ENCODE measurements at regions not wholly inside any gene's neighbourhood (a gene's known extent, or its start where the extent isn't known, plus 50 kb on each side); places are given as distances from the start of the nearest gene placed in this dataset.

- no peaks in the 10 kb centered on the region for H3K36me3 ChIP-seq (ENCODE audit: control insufficient read depth, low read length)
- H3K4me2 ChIP-seq (ENCODE audit: low read length): no peak overlapping the region
- no peak overlapping the region for H3K27ac ChIP-seq (ENCODE audit: low read depth, low read length)
Observed at GRCh38 chr3:18062657-18063025, 320.2 kb upstream of the TBC1D5 start.

GRCh38 chr3:18061737-18062656 lies 319.6 kb upstream of the TBC1D5 start:
- Histone ChIP-seq H3F3A (ENCODE audit: control insufficient read depth, insufficient read depth) (no peaks in the 10 kb centered on the region), H3K4me1 (ENCODE audit: control insufficient read depth, low read length) (no peaks in the 10 kb centered on the region), H3K9me3 (ENCODE audit: control insufficient read depth, insufficient read depth, low read length) (0 out of 2 replicates have a peak, but pooled peaks cover 3% of the 10 kb centered on the region), H3K27me3 (ENCODE audit: control insufficient read depth, low read length) (no peaks in the 10 kb centered on the region), H3K27ac (ENCODE audit: low read depth, low read length) (no peak overlapping the region), H3K79me2 (ENCODE audit: control insufficient read depth, low read length) (no peaks in the 10 kb centered on the region), H3K36me3 (ENCODE audit: control insufficient read depth, low read length) (no peaks in the 10 kb centered on the region), H3K9me2 (replicated peaks; ENCODE audit: control insufficient read depth, low read length) (no peaks in the 10 kb centered on the region), H3K4me2 (ENCODE audit: low read length) (no peak overlapping the region), H4K20me1 (ENCODE audit: control insufficient read depth, insufficient read depth, low read depth, low read length) (no peaks in the 10 kb centered on the region), H3K4me3 (ENCODE audit: low read length) (no peak overlapping the region)
- TF ChIP-seq CTCF (IDR thresholded peaks at IDR 0.05; ENCODE audit: low read depth, low read length, poor library complexity, severe bottlenecking) (no peak), EZH2phosphoT487 (IDR thresholded peaks at IDR 0.05; ENCODE audit: borderline replicate concordance, low read length) (no peak)

More at GRCh38 chr3:18062657-18063025, 320.2 kb upstream of the TBC1D5 start:
- no peaks in the 10 kb centered on the region for H3F3A ChIP-seq (ENCODE audit: control insufficient read depth, insufficient read depth)
- no peaks in the 10 kb centered on the region for H3K27me3 ChIP-seq (ENCODE audit: control insufficient read depth, low read length)
- H4K20me1 ChIP-seq (ENCODE audit: control insufficient read depth, insufficient read depth, low read depth, low read length): no peaks in the 10 kb centered on the region
- TF ChIP-seq EZH2phosphoT487 (IDR thresholded peaks at IDR 0.05; ENCODE audit: borderline replicate concordance, low read length) (no peak), CTCF (IDR thresholded peaks at IDR 0.05; ENCODE audit: low read depth, low read length, poor library complexity, severe bottlenecking) (no peak)
- no peaks in the 10 kb centered on the region for H3K9me2 ChIP-seq (replicated peaks; ENCODE audit: control insufficient read depth, low read length)
- 0 out of 2 replicates have a peak, but pooled peaks cover 3% of the 10 kb centered on the region for H3K9me3 ChIP-seq (ENCODE audit: control insufficient read depth, insufficient read depth, low read length)
- no peak overlapping the region for H3K4me3 ChIP-seq (ENCODE audit: low read length)
- H3K79me2 ChIP-seq (ENCODE audit: control insufficient read depth, low read length): no peaks in the 10 kb centered on the region
- no peaks in the 10 kb centered on the region for H3K4me1 ChIP-seq (ENCODE audit: control insufficient read depth, low read length)

GRCh38 chr3:18058666-18059065 lies 316.2 kb upstream of the TBC1D5 start:
- Histone ChIP-seq H3K9me3 (ENCODE audit: control insufficient read depth, insufficient read depth, low read length) (no peaks in the 10 kb centered on the region), H3K9me2 (replicated peaks; ENCODE audit: control insufficient read depth, low read length) (no peaks in the 10 kb centered on the region), H3F3A (ENCODE audit: control insufficient read depth, insufficient read depth) (no peaks in the 10 kb centered on the region), H3K4me3 (ENCODE audit: low read length) (no peak overlapping the region), H3K4me1 (ENCODE audit: control insufficient read depth, low read length) (no peaks in the 10 kb centered on the region), H3K27ac (ENCODE audit: low read depth, low read length) (no peak overlapping the region), H3K79me2 (ENCODE audit: control insufficient read depth, low read length) (no peaks in the 10 kb centered on the region), H3K4me2 (ENCODE audit: low read length) (no peak overlapping the region), H3K36me3 (ENCODE audit: control insufficient read depth, low read length) (no peaks in the 10 kb centered on the region), H3K27me3 (ENCODE audit: control insufficient read depth, low read length) (no peaks in the 10 kb centered on the region), H4K20me1 (ENCODE audit: control insufficient read depth, insufficient read depth, low read depth, low read length) (no peaks in the 10 kb centered on the region)
- TF ChIP-seq CTCF (IDR thresholded peaks at IDR 0.05; ENCODE audit: low read depth, low read length, poor library complexity, severe bottlenecking) (no peak), EZH2phosphoT487 (IDR thresholded peaks at IDR 0.05; ENCODE audit: borderline replicate concordance, low read length) (no peak)
